GM19397 (cell line): ENCODE measurements at regions not wholly inside any gene's neighbourhood (a gene's known extent, or its start where the extent isn't known, plus 50 kb on each side); places are given as distances from the start of the nearest gene placed in this dataset.

Source experiments
- ATAC-seq: cut with Tn5 transposase; IDR thresholded peaks from one replicate; pipeline ENCODE4 v1.9.1; 2021; ENCODE audit warnings: mild to moderate bottlenecking, moderate library complexity; ENCODE audit not compliant: unreplicated experiment

GRCh38 chr5:21185536-21185935, 1197.5 kb upstream of the CDH18 start:
- ATAC-seq, result no peak

DNA sequence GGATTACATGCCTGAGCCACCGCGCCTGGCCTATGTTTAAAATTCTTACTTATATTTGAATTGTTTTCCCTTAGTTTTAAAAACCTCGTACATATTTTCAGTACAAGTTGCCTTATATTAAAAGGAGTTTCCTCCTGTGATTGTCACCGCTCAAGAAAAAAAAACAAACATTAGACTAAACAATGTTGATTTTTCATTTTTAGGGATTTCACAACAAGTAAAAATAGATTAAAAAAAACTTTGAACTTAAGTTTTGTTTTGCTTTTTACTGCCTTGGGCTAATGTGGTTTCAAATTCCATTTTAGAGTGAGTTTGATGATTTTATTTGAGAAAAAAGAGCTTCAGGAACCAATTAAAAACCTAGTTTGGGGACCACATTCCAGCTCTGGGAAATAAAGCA, 1196.6 kb upstream of the CDH18 start:
- ATAC-seq, result no peak

- no peak for ATAC-seq
Measured at GRCh38 chr5:21181609-21182125, 1193.7 kb upstream of the CDH18 start.

- ATAC-seq, result no peak
Measured at GRCh38 chr5:21173526-21173925, 1185.5 kb upstream of the CDH18 start.

DNA sequence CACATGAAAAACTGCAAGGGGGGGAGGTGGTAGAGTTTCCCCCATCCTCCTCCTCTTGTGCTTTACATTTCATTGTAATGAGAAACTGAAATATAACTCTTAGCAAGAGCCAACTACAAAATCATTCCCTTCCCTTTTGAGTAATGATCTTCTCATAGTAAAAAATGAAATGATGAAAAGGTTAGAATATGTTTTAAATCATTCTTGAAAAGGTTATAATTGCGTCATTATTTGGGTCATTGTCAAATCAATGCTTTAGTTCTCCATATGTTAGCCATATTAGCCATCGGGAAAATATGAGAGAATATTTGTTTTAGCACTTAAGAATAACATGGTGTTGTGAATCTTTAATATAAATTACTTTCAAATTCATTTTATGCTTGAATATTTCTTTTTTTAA, 1185.0 kb upstream of the CDH18 start:
- no peak for ATAC-seq

DNA sequence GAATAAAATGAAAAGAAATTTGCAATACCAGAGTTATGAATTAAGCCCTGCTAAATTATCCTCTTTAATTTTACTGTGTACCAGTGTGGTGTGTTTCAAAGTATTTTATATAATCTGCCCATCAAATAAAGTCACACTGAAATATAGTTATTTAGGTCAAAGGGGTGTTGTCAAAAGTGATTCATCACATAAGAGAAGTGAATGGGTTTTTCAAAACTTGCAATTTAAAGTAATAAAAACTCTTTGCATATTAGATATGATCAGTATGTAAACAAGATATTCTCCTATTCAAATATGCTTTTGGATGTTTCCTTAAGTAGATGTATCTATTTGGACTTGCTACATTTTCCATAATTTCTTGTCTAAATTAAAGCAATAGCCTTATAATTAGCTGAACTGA, 1183.0 kb upstream of the CDH18 start:
- no peak for ATAC-seq

- no peak for ATAC-seq
Measured at GRCh38 chr5:21168557-21168956, 1180.6 kb upstream of the CDH18 start.

- no peak for ATAC-seq
Measured at GRCh38 chr5:21165344-21165743, 1177.3 kb upstream of the CDH18 start.

DNA sequence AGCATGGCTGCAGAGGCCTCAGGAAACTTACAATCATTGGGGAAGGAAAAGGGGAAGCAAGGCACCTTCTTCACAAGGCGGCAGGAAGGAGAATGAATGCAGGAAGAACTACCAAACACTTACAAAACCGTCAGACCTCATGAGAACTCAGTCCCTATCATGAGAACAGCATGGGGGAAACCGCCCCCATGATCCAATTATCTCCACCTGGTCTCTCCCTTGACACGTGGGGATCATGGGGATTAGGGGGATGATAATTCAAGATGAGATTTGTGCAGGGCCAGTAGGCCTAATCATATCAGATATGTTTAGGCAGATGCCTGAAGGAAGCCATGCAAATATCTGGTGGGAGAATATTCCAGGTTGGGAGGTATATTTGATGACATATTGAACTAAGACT, 1176.4 kb upstream of the CDH18 start:
- ATAC-seq, result no peak

DNA sequence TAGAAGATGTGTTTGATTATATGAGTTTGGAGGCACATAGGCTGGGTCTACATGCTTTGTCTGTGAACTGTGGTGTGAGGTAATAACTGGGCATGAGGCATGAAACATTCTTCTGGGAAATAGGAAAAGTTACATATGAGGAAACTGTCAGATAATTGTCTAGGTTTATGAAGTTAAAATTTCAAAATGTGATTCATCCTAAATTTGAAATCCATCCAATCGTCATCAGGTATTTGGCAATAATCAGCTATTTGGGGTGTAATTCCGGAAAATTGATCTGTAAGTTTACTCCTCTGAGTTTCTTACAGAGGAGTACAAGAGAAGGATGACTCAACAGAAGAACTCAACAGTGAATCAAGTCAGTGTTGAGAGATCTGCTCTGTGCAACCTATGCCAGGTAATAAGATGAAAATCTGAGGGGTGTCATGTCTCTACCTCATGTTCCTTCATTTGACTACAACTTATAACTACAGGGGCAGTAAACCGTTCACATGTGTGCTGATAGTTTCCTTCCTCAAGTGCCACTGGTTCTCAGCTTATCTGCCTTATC, 1171.6 kb upstream of the CDH18 start:
- no peak for ATAC-seq

DNA sequence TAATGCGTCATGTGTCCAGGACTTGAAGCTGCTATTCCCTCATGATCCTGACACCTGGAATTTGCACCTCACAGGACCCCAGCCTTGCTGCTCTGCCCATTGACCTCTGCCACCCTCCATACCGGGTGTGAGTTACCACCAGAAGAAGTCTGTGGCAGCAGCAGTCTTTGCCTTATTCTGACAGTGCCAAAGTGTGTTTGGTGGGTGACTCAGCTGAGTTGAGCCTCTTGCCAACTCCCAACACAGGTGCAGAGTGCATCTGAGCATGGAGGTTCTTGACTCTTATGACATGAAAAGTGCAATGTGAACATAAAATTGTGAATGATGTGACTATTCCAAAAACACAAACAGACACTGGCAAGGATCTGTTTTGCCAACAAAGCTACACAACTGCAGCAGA, 1166.5 kb upstream of the CDH18 start:
- ATAC-seq, result no peak

DNA sequence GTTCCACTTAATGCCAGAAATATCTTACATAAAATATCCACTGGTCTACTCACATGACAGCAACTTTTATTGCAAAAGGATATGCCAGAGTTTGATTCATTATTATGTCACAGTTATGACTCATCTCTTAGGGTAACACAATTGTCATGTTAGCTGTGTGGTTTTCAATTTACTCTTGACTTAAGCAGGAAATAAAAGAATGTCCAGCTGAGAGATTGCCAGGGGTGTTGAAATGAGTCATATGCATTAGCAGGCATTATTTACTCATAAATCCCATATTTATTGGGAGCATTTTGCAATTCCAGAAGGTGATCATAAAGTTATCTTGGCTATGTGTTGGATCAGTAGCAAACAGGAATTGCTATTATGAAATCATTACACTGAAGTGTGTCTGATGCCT, 1164.6 kb upstream of the CDH18 start:
- no peak for ATAC-seq

DNA sequence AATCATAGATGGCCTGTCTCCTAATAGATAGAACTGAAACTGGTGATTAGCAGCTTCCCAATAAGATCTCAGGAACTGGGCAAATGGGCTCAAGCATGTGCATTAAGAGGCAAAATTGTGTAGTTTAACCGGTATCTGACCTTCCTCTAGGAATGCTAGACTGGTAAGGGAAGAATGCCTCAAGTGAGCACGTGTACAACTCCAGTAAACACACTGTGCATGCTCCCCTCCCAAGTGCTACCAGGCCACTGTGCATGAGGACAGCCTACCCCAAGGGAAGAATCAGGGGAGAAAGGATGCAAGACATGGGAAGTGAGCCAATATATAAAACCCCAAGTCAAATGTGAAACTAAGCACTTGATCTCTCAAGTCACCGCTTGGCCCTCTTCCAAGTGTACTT, 1157.4 kb upstream of the CDH18 start:
- no peak for ATAC-seq

GRCh38 chr5:21143686-21144085, 1155.7 kb upstream of the CDH18 start:
- no peak for ATAC-seq

DNA sequence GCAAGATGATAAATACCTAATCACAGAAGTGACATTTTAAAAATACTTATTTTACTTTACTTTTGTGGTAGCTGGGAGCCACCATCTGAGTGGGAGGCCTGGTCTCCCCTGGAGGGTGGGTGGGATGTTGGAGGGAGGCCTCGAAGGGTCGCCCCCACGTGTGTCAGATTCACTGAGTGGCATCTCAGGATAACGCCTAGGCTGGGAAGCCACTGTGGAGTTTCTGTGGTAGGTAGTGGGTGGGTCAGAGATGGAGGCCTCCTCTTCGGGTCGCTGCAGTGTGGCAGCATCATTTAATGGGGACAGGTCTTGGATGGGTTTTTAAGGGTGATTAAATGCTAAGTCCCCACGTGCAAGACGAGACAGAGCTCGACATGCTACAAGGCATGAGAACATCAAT, 1154.8 kb upstream of the CDH18 start:
- ATAC-seq, result no peak

- ATAC-seq, result no peak
Measured at GRCh38 chr5:21140987-21141386, 1153.0 kb upstream of the CDH18 start.

- ATAC-seq, result no peak
Measured at GRCh38 chr5:21126236-21126635, 1138.2 kb upstream of the CDH18 start.

DNA sequence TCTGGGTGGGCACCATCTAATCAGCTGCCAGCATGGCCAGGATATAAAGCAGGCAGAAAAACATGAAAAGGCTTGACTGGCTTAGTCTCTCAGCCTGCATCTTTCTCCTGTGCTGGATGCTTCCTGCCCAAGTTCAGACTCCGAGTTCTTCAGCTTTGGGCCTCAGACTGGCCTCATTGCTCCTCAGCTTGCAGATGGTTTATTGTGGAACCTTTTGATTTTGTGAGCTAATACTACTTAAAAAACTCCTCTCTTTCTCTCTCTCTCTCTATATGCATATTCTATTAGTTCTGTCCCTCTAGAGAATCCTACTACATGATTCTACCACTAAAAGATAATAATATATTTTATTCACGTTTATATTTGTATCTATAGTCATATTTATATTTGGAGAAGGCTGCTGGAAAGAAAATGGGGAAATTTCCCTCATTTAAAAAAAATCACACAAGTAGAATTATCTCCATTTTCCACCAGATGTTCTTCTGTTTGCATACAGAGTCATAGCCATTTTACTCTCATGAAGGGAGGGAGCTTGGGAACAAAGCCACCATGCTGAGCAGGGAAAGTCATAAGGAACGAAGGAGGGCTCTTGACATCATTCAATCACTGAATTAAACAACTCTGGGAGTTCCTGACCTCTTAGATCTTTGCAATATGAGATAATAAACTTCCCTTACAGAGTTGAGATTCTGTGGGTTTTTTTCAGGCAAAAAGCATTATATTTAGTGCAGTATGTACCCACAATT, 1137.4 kb upstream of the CDH18 start:
- ATAC-seq, result no peak

- no peak for ATAC-seq
Measured at GRCh38 chr5:21121213-21121612, 1133.2 kb upstream of the CDH18 start.

- ATAC-seq, result no peak
Measured at GRCh38 chr5:21097661-21098060, 1109.7 kb upstream of the CDH18 start.

DNA sequence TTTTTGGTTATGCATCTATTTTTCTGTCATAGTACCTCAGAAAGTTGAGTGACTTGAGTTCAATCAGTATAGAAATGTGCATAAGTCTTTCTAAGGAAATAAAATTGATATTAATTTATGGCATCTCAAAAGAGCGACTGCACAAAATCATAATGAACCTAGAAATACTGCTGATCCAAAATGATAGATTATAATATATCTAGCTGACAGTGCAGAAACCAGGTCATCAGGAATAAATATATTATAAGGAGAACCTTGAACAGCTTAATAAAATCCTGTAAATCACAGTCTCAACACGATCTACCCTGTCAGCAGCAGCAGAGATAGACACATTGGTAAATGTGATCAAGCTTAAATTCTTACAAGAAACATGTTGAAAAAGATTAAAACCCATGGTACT, 1106.6 kb upstream of the CDH18 start:
- ATAC-seq, result no peak

GRCh38 chr5:21087766-21088165, 1099.8 kb upstream of the CDH18 start:
- no peak for ATAC-seq

GRCh38 chr5:21085791-21086190, 1097.8 kb upstream of the CDH18 start:
- ATAC-seq, result no peak
